GM13977 (cell line): ENCODE measurements at regions not wholly inside any gene's neighbourhood (a gene's known extent, or its start where the extent isn't known, plus 50 kb on each side); places are given as distances from the start of the nearest gene placed in this dataset.
A peak's percentile ranks its signal among the peaks of the same experiment; 100 is the strongest.

ENCODE experiments used
- DNase-seq: peaks from one replicate; pipeline ENCODE4 v3.0.0; 2012; ENCODE audit warnings: low spot score
- in situ Hi-C: fragments of 300-500 bp; cut with MboI; formaldehyde crosslinking; loops from one replicate; pipeline ENCODE4 v1.12.0; 2022; ENCODE audit warnings: low sequenced_read_pairs, low pct_unique_long_range_greater_than_20kb, mixed read lengths, inconsistent platforms; ENCODE audit not compliant: unreplicated experiment
- TF ChIP-seq, protein P1 (sequence below): IDR thresholded peaks from 2 replicates; pipeline ENCODE4 v1.5.1; 2012; ENCODE audit warnings: mild to moderate bottlenecking, control low read depth; ENCODE audit not compliant: insufficient read depth; ENCODE audit errors: extremely low read depth, missing control alignments

DNA sequence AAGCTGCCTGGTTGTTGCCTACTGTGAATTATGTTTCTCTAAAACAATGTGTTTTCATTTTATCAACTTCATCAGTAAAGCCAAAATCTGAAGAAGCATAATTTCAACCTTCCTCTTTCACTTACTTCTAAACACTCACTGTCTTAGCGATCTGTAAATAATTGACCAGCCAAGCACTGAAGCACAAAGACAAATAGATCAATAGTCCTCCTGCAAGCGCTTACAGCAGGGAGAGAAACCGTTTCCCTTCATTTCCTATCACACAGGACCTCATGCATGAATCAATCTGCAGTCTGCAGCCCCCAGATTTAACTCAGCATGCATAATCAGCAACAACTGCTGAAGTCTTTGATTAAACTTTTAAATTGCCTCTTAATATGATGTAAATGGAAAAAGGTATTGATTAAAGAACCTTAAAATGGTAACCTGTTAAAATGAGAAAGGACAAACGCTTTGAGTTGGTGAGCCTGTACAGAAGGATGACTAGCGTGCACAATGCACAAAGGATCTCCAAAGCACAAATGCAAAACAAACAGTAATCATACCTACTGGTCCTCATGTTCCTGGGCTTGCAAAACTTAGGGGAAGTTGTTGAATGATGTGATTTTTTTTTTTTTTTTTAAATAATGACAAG lies 370.2 kb upstream of the ZNF385D start:
- in situ Hi-C loops: no loop called here
- TF ChIP-seq, protein P1, sequence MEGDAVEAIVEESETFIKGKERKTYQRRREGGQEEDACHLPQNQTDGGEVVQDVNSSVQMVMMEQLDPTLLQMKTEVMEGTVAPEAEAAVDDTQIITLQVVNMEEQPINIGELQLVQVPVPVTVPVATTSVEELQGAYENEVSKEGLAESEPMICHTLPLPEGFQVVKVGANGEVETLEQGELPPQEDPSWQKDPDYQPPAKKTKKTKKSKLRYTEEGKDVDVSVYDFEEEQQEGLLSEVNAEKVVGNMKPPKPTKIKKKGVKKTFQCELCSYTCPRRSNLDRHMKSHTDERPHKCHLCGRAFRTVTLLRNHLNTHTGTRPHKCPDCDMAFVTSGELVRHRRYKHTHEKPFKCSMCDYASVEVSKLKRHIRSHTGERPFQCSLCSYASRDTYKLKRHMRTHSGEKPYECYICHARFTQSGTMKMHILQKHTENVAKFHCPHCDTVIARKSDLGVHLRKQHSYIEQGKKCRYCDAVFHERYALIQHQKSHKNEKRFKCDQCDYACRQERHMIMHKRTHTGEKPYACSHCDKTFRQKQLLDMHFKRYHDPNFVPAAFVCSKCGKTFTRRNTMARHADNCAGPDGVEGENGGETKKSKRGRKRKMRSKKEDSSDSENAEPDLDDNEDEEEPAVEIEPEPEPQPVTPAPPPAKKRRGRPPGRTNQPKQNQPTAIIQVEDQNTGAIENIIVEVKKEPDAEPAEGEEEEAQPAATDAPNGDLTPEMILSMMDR: no peak
- no peak for DNase-seq

GRCh38 chr3:22122567-22122966 lies 371.6 kb upstream of the ZNF385D start:
- TF ChIP-seq, protein P1: no peak
- in situ Hi-C loops: no loop called here
- peak; percentile 6 for DNase-seq

DNA sequence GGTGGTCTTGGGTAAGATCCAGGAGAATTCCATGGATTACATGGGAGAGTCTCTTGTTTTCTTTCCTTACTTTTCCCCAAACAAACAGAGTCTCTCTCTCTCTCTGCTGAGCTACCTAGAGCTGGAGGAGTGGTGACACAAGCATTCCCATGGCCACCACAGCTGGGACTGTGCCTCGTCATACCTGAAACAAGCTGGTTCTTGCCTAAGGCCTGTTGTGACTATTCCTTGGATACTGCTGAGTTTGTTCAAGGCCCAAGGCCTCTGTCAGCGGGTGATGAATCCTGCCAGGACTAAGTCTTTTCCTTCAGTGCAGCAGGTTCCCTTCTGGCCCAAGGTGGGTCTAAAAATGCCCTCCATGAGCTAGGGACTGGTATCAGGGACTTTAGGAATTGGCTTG lies 378.1 kb upstream of the ZNF385D start:
- DNase-seq: no peak

DNA sequence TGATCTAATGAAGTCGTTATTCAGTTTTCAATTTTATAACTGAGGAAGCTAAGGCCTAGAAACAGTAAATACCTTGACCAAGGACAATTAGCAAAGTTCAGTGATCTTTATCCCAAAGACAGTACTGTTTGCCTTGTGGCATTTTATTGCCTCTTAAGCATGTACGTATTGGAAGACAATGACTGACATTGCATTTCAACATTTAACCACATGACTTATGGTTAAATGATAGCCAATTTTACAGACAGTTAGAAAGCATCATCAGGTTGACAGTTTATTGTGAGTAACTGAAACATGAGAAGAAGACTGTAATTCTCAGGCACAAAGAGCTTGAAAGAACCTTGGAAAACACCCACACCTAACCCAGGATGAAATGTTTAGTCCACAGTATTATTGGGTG lies 390.8 kb upstream of the ZNF385D start:
- TF ChIP-seq, protein P1: no peak
- in situ Hi-C loops: no loop called here

More for the DNA sequence above, 378.1 kb upstream of the ZNF385D start:
- TF ChIP-seq, protein P1: no peak
- in situ Hi-C loops: no loop called here

GRCh38 chr3:22147161-22147560 lies 396.2 kb upstream of the ZNF385D start:
- TF ChIP-seq, protein P1: no peak
- in situ Hi-C loops: no loop called here
- no peak for DNase-seq

More for the DNA sequence above, 390.8 kb upstream of the ZNF385D start:
- no peak for DNase-seq

DNA sequence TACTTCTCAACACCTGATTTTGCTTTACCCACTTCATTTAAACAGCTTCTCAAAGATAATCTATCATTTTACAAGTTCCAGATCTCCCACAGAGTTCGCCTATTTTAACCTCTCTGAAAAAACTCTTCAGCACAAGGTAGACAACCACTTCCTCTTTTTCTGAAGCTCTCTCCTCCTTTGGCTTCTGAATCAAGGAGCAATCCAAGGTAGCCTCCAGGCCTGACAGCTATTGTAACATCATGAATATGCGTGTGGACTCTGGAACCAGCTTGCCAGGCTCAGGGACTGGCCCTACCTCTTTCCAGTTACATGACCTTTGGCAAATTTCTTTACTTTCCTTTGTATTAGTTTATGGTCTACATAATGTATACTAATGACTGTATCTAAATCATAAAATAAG lies 405.9 kb upstream of the ZNF385D start:
- TF ChIP-seq, protein P1: no peak
- in situ Hi-C loops: no loop called here
- no peak for DNase-seq

DNA sequence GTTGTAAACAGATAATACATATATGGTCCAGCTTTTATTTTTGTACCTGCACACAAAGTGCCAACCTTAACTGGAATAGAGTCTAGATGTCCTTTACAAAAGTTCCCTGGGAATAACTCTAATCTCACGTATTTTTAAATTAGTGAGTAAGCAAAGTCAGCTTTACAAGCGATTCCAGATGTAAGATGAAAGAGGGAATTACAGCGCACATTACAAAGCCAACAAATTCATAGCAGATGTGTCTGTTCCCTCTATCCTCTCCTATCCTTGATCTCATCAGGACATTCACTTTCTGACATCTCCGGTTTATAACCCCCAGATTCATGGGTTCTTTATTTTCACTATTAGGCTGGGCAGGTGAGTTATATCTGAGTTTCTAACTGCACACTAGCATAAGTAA lies 406.8 kb upstream of the ZNF385D start:
- in situ Hi-C loops: no loop called here
- no peak for DNase-seq
- TF ChIP-seq, protein P1: no peak
